ENCODE measurements at regions not wholly inside any gene's neighbourhood (a gene's known extent, or its start where the extent isn't known, plus 50 kb on each side); places are given as distances from the start of the nearest gene placed in this dataset.

DNA sequence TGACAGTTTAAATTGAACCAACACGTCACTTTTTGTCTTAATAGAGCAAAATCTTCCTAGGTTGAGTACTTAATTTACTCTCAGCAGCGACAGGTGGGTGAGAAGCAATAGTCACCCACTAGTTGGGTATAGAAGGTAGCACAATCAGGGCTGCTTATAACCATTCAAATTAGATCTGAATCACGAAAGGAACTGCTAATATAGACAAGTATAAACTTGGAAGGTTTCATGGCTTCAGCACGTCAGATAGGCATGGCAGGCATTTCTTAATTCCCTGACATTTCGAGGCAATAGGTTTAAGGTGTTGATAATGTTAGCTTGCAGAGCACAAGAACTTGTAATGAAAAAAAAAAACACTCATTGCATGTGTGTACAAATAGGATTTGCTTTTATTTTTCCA is 853.4 kb downstream of the PCDH7 start:
- no peaks in the 10 kb centered on the region for H3K9me3 Mint-ChIP-seq
- H3K36me3 Mint-ChIP-seq (ENCODE audit: insufficient read depth in 1 of 3, low read depth in 3 of 3), result no peaks in the 10 kb centered on the region
- H3K4me3 Mint-ChIP-seq, result no peak overlapping the region

More for the DNA sequence above, 853.4 kb downstream of the PCDH7 start:
- no peak overlapping the region for H3K4me2 ChIP-seq (ENCODE audit: insufficient read depth, insufficient read length, low read length)
- no peak overlapping the region for H3K14ac ChIP-seq (ENCODE audit: insufficient read depth, low read length)
- H4K5ac ChIP-seq (ENCODE audit: insufficient read length, low read depth, low read length), result no peak overlapping the region
- no peak overlapping the region for H2BK20ac ChIP-seq (ENCODE audit: low read depth, low read length, poor library complexity, severe bottlenecking)
- H3K18ac ChIP-seq (ENCODE audit: insufficient read length, low read depth, low read length), result no peak overlapping the region
- no peaks in the 10 kb centered on the region for H3K79me2 ChIP-seq (ENCODE audit: insufficient read depth, low read length)
- no peaks in the 10 kb centered on the region for H3K27me3 ChIP-seq (ENCODE audit: insufficient read depth, low read length)
- H2BK12ac ChIP-seq (ENCODE audit: insufficient read length, low read depth, low read length), result no peak overlapping the region
- no peak overlapping the region for H4K8ac ChIP-seq (replicated peaks; ENCODE audit: insufficient read length, low read depth, low read length)
- no peak overlapping the region for H3K56ac ChIP-seq (ENCODE audit: insufficient read length, low read depth, low read length)
- no peak overlapping the region for H3K27ac ChIP-seq (ENCODE audit: insufficient read length, low read depth, low read length)
- WGBS (ENCODE audit: extremely low coverage, insufficient read length, low lambda C conversion rate), result no CpG with 5 or more reads among the region's 5 CpGs
- no peaks in the 10 kb centered on the region for H3K23me2 ChIP-seq (ENCODE audit: insufficient read length, low read depth, low read length, poor library complexity, severe bottlenecking)
- no peak overlapping the region for H4K91ac ChIP-seq (ENCODE audit: insufficient read length, low read depth, low read length)
- Mint-ChIP-seq H3K27me3 (ENCODE audit: low read depth) (no peaks in the 10 kb centered on the region), H3K27ac (no peak overlapping the region), H3K4me1 (peaks cover 11% of the 10 kb centered on the region in 2 experiments)
- no peaks in the 10 kb centered on the region for H3K79me1 ChIP-seq (ENCODE audit: insufficient read depth, low read depth, low read length, poor library complexity, severe bottlenecking)
- DNase-seq, result no peak
- H2BK120ac ChIP-seq (ENCODE audit: low read depth, low read length, poor library complexity, severe bottlenecking), result no peak overlapping the region
- H3T11ph ChIP-seq (ENCODE audit: low read length), result no peak overlapping the region
- H2BK5ac ChIP-seq (ENCODE audit: insufficient read length, low read length), result no peak overlapping the region
- no peak overlapping the region for H2AFZ ChIP-seq (ENCODE audit: low read length)
- 0 out of 2 replicates have a peak, but pooled peaks cover 3% of the 10 kb centered on the region for H3K4me1 ChIP-seq (ENCODE audit: insufficient read depth, low read length)
- no peak overlapping the region for H2BK15ac ChIP-seq (ENCODE audit: low read depth, low read length)
- TF ChIP-seq, protein P1, sequence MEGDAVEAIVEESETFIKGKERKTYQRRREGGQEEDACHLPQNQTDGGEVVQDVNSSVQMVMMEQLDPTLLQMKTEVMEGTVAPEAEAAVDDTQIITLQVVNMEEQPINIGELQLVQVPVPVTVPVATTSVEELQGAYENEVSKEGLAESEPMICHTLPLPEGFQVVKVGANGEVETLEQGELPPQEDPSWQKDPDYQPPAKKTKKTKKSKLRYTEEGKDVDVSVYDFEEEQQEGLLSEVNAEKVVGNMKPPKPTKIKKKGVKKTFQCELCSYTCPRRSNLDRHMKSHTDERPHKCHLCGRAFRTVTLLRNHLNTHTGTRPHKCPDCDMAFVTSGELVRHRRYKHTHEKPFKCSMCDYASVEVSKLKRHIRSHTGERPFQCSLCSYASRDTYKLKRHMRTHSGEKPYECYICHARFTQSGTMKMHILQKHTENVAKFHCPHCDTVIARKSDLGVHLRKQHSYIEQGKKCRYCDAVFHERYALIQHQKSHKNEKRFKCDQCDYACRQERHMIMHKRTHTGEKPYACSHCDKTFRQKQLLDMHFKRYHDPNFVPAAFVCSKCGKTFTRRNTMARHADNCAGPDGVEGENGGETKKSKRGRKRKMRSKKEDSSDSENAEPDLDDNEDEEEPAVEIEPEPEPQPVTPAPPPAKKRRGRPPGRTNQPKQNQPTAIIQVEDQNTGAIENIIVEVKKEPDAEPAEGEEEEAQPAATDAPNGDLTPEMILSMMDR (conservative IDR thresholded peaks at IDR 0.05), result no peak
- no peaks in the 10 kb centered on the region for H4K20me1 ChIP-seq (ENCODE audit: control insufficient read depth, insufficient read depth, insufficient read length)
- H3K23ac ChIP-seq (ENCODE audit: insufficient read length, low read depth, low read length), result no peak overlapping the region
- H3K4ac ChIP-seq (ENCODE audit: low read depth, low read length), result no peak overlapping the region
- no peak overlapping the region for H2AK5ac ChIP-seq (ENCODE audit: insufficient read length, low read length)
- no peak overlapping the region for H3K9ac ChIP-seq (ENCODE audit: extremely low read depth, insufficient read length, low read length)
- no peaks in the 10 kb centered on the region for H3K9me3 ChIP-seq (ENCODE audit: control insufficient read depth, low read depth, low read length)

Data from H9 (cell line).